ENCODE measurements at regions not wholly inside any gene's neighbourhood (a gene's known extent, or its start where the extent isn't known, plus 50 kb on each side); places are given as distances from the start of the nearest gene placed in this dataset.

- no peak for DNase-seq
Observed at GRCh38 chr11:106461148-106461691, 383.8 kb downstream of the AASDHPPT start.

- peak in 1 of 2 donors; percentile 17 for DNase-seq
Observed at GRCh38 chr11:106461839-106462545, 384.5 kb downstream of the AASDHPPT start.

- no peak for DNase-seq
Observed at GRCh38 chr11:106463154-106463553, 385.7 kb downstream of the AASDHPPT start.

GRCh38 chr11:106463796-106464201, 386.3 kb downstream of the AASDHPPT start:
- no peak for DNase-seq

GRCh38 chr11:106464728-106465127, 387.3 kb downstream of the AASDHPPT start:
- no peak for DNase-seq

GRCh38 chr11:106466521-106467080, 389.1 kb downstream of the AASDHPPT start:
- no peak for DNase-seq

- no peak for DNase-seq
Observed at GRCh38 chr11:106467501-106467900, 390.0 kb downstream of the AASDHPPT start.

GRCh38 chr11:106468086-106468485, 390.6 kb downstream of the AASDHPPT start:
- no peak for DNase-seq

GRCh38 chr11:106468531-106468930, 391.1 kb downstream of the AASDHPPT start:
- DNase-seq: no peak

- DNase-seq: no peak
Observed at GRCh38 chr11:106470230-106470629, 392.8 kb downstream of the AASDHPPT start.

GRCh38 chr11:106471276-106471675, 393.8 kb downstream of the AASDHPPT start:
- DNase-seq: no peak

- no peak for DNase-seq
Observed at GRCh38 chr11:106473089-106473722, 395.7 kb downstream of the AASDHPPT start.

GRCh38 chr11:106474274-106474673, 396.8 kb downstream of the AASDHPPT start:
- DNase-seq: no peak

- DNase-seq: no peak
Observed at GRCh38 chr11:106475181-106475580, 397.7 kb downstream of the AASDHPPT start.

- DNase-seq: no peak
Observed at GRCh38 chr11:106477776-106478175, 400.3 kb downstream of the AASDHPPT start.

- no peak for DNase-seq
Observed at GRCh38 chr11:106479646-106480045, 402.2 kb downstream of the AASDHPPT start.

- no peak for DNase-seq
Observed at GRCh38 chr11:106480581-106481190, 403.2 kb downstream of the AASDHPPT start.

GRCh38 chr11:106482917-106483785, 405.7 kb downstream of the AASDHPPT start:
- no peak for DNase-seq

- no peak for DNase-seq
Observed at GRCh38 chr11:106491751-106492150, 414.3 kb downstream of the AASDHPPT start.

- DNase-seq: no peak
Observed at GRCh38 chr11:106493751-106494150, 416.3 kb downstream of the AASDHPPT start.

- DNase-seq: no peak
Observed at GRCh38 chr11:106495046-106495445, 417.6 kb downstream of the AASDHPPT start.
